ENCODE measurements at regions not wholly inside any gene's neighbourhood (a gene's known extent, or its start where the extent isn't known, plus 50 kb on each side); places are given as distances from the start of the nearest gene placed in this dataset.
"Not testable (repeated sequence)": the region's sequence is repeated elsewhere in the genome, so short reads cannot be mapped to it uniquely, and the experiment has no call there.

DNA sequence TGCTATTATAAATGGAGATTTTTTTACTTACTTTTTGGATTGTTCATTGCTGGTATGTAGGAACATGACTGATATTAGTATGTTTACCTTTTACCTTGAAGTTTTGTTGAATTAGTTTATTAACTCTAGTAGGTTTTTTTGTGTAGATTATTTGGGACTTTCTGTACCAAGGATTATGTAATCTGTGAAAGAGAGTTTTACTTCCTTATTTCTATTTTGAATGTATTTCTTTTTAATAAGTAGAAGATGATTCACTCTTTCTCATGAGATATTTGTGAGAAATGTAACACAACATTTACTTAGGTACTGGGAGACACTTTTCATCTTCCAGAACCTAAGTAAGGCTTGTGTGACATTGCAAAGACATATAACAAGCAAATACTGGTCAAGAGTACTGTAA, 473.9 kb upstream of the HS3ST5 start:
- DNase-seq = no peak
- TF ChIP-seq, protein P1, sequence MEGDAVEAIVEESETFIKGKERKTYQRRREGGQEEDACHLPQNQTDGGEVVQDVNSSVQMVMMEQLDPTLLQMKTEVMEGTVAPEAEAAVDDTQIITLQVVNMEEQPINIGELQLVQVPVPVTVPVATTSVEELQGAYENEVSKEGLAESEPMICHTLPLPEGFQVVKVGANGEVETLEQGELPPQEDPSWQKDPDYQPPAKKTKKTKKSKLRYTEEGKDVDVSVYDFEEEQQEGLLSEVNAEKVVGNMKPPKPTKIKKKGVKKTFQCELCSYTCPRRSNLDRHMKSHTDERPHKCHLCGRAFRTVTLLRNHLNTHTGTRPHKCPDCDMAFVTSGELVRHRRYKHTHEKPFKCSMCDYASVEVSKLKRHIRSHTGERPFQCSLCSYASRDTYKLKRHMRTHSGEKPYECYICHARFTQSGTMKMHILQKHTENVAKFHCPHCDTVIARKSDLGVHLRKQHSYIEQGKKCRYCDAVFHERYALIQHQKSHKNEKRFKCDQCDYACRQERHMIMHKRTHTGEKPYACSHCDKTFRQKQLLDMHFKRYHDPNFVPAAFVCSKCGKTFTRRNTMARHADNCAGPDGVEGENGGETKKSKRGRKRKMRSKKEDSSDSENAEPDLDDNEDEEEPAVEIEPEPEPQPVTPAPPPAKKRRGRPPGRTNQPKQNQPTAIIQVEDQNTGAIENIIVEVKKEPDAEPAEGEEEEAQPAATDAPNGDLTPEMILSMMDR (IDR thresholded peaks at IDR 0.05; ENCODE audit: low read depth, low read length) = no peak
- Histone ChIP-seq H3K27me3 (ENCODE audit: insufficient read depth, low read depth, severe bottlenecking) (no peaks in the 10 kb centered on the region), H3K36me3 (no peaks in the 10 kb centered on the region), H3K27ac (no peak overlapping the region), H3K9me3 (ENCODE audit: severe bottlenecking) (no peaks in the 10 kb centered on the region), H3K4me3 (ENCODE audit: low read depth, low read length) (no peak overlapping the region)

DNA sequence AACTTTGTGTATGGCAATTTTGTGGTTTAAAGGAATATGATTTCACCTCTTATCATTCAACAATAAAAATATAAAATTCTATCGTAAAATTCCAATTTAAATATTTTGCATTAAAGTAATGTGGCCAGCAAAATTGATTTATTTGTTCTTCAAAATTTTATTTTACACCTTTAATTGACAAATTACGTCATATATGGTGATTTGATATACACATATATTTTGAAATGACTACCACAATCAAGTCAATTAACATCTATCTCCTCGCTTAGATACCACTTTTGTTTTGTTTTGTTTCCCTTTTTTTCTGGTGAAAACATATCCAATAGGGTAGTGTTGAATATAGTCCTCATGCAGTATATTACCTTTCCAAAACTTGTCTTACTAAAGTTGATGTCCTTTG, 467.6 kb upstream of the HS3ST5 start:
- no peaks in the 10 kb centered on the region for H3K27me3 ChIP-seq (ENCODE audit: insufficient read depth, low read depth, severe bottlenecking)
- no peaks in the 10 kb centered on the region for H3K9me3 ChIP-seq (ENCODE audit: severe bottlenecking)
- no peak overlapping the region for H3K4me3 ChIP-seq (ENCODE audit: low read depth, low read length)
- TF ChIP-seq, protein P1 (IDR thresholded peaks at IDR 0.05; ENCODE audit: low read depth, low read length) = no peak
- H3K36me3 ChIP-seq = no peaks in the 10 kb centered on the region
- DNase-seq = no peak
- H3K27ac ChIP-seq = no peak overlapping the region

DNA sequence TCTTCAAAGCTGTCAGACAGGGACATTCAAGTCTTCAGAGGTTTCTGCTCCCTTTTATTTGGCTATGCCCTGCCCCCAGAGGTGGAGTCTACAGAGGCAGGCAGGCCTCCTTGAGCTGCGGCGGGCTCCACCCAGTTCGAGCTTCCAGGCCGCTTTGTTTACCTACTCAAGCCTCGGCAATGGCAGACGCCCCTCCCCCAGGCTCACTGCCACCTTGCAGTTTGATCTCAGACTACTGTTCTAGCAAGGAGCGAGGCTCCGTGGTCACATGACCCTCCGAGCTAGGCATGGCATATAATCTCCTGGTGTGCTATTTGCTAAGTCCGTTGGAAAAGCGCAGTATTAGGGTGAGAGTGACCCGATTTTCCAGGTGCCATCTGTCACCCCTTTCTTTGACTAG, 462.6 kb upstream of the HS3ST5 start:
- DNase-seq; H3K27me3 ChIP-seq (ENCODE audit: insufficient read depth, low read depth, severe bottlenecking): not testable (repeated sequence)

DNA sequence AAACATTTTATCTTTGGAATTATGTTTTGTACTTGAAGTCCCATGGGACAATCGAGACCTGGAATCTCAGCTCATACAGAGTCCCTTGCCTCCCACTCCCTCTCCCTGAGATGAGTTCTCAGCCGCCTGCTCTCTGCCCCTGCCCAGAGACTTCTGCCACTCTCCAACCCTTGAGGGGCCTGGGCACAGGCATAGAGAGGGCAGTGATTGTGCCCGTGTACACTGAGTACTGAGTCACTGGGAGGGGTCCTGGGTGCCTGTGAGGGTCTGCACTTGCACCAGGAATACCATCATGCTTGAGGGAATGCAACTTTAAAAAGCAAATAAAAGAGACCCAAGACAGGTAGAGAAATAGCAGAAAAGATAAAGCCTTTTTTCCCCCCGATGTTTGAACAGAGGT, 453.8 kb upstream of the HS3ST5 start:
- Histone ChIP-seq H3K27ac (no peak overlapping the region), H3K27me3 (ENCODE audit: insufficient read depth, low read depth, severe bottlenecking) (no peaks in the 10 kb centered on the region), H3K36me3 (no peaks in the 10 kb centered on the region), H3K4me3 (ENCODE audit: low read depth, low read length) (no peak overlapping the region), H3K9me3 (ENCODE audit: severe bottlenecking) (no peaks in the 10 kb centered on the region)
- DNase-seq = no peak
- TF ChIP-seq, protein P1 (IDR thresholded peaks at IDR 0.05; ENCODE audit: low read depth, low read length) = no peak

More for the DNA sequence above, 462.6 kb upstream of the HS3ST5 start:
- not testable (repeated sequence) for H3K4me3 ChIP-seq (ENCODE audit: low read depth, low read length); H3K9me3 ChIP-seq (ENCODE audit: severe bottlenecking); H3K27ac ChIP-seq; H3K36me3 ChIP-seq

DNA sequence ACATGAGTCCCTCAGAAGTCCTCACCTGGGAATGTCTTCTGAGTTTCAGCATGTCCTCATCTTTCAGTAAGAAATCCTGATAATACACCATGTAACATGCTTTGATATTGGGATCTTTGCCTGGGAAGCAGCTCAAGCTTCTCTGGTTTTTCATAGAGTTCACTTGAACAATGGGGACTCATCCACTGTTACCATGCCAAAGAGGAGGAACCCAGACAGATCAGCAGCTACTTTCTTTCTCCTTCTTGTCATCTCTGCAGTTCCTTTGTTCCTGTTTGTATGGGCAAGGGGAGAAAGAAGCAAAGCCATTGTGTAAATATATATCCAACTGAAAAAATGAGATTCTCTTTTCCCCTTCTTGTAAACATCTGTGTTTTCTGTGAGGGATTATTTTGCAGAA, 450.6 kb upstream of the HS3ST5 start:
- TF ChIP-seq, protein P1 (IDR thresholded peaks at IDR 0.05; ENCODE audit: low read depth, low read length) = no peak
- Histone ChIP-seq H3K9me3 (ENCODE audit: severe bottlenecking) (no peaks in the 10 kb centered on the region), H3K27ac (no peak overlapping the region), H3K36me3 (no peaks in the 10 kb centered on the region), H3K4me3 (ENCODE audit: low read depth, low read length) (no peak overlapping the region), H3K27me3 (ENCODE audit: insufficient read depth, low read depth, severe bottlenecking) (no peaks in the 10 kb centered on the region)
- DNase-seq = no peak

DNA sequence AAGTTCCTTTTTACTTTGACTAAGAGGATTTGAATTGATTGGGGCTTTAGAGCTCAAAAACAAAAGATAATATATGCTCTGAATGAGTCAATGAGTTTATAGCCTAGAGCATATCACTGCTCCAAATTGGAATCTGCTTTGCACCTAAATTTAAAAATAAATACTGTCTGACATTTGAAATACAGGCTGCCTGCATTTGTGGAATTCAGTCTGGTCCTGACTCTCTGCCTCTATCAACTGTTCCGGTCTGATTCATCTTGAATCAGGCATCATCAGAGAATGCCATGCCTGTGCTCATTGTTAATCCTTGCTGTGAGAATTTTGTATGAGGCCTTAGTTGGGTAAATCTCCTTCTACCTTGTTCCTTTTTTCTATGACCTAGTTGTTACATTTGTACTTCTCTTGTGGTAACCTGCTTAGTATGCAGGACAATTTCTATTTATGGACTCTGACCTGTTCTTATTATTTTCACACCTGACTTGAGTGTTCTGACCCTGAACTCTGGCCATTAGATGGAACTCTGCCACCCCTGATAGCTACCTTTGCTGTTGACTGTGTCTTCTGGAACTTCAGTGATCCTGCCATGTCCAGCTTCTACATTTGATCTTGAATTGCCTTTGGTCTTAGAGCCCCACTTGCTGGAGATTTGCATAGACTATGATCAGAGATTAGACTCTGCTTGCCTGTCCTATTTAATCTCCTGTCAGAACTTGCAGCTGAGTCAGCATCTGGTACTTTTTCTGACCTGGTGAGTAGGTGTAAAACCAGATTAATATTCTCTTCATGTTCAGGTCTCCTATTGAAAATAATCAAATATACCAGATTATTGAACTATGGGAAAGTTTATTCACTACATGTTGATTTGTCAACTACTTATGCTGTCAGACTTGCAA, 442.7 kb upstream of the HS3ST5 start:
- Histone ChIP-seq H3K9me3 (ENCODE audit: severe bottlenecking) (no peaks in the 10 kb centered on the region), H3K27ac (no peak overlapping the region), H3K27me3 (ENCODE audit: insufficient read depth, low read depth, severe bottlenecking) (no peaks in the 10 kb centered on the region), H3K36me3 (no peaks in the 10 kb centered on the region), H3K4me3 (ENCODE audit: low read depth, low read length) (no peak overlapping the region)
- peak; percentile 36 for DNase-seq
- TF ChIP-seq, protein P1 (IDR thresholded peaks at IDR 0.05; ENCODE audit: low read depth, low read length) = no peak

All from WERI-Rb-1 (cell line).